HUDEP-2 (cell line): ENCODE measurements at regions not wholly inside any gene's neighbourhood (a gene's known extent, or its start where the extent isn't known, plus 50 kb on each side); places are given as distances from the start of the nearest gene placed in this dataset.
"Not testable (repeated sequence)": the region's sequence is repeated elsewhere in the genome, so short reads cannot be mapped to it uniquely, and the experiment has no call there.

Experiments
- DNase-seq, 76 experiments: peaks; one replicate each; lab custom pipeline; 2025; ENCODE audit not compliant: unreplicated experiment in 76 of 76; lab: John Stamatoyannopoulos, UW

DNA sequence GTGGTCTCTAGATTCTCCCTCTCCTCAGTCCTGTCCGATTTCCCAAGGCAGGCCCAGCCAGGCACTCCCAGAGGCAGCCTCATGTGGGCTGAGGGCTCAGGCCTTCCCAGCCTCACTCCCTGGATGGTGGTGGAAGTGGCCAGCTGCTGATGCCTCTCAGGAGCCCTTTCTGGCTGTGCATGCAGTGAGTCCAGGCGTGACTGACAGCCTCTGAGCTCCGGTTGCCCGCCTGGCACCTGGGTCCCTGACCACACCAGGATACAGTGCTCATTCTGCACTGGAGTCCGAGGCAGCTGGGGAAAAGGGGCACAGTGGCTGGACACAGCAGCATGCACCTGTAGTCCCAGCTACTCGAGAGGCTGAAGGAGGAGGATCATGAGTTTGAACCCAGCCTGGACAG lies 132.6 kb downstream of the CUL2 start:
- DNase-seq: no peak

DNA sequence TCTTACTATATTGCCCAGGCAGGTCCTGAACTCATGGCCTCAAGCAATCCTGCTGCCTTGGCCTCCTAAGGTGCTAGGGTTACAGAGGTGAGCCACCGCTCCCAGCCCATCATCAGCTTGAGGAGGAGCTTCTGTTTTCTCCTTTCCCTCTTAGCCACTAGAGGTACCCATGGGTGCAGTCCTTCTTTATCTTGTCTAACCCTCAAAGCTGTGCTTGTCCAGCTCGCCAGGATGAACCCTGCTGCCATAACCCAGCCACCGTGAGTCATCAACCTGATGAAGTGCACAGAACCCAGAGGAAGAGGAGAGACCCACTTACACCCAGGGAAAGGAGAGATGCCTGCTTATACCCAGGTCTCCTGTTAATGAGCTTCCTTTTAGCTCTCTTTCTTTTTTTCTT lies 133.4 kb downstream of the CUL2 start:
- peak in 1 of 76 experiments; percentile 18 for DNase-seq

DNA sequence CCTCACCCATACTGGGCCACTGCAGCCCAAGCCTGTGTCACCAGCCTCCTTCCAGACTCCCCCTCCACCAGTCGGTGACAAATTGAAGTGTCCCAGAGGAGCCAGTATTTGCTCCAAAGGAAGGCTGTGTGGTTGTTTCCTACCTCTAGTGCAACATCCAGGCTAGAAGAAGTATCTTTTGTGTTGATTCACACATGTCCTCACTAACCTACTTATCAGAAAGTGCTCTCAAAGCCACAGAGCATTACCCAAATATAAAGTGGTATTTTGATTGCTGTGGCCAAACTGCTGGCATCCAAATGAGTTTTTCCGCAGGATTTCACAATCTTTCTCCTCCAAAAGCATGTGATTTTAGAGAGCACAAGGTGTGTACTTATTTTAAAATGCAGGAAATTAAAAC lies 134.8 kb downstream of the CUL2 start:
- no peak for DNase-seq

DNA sequence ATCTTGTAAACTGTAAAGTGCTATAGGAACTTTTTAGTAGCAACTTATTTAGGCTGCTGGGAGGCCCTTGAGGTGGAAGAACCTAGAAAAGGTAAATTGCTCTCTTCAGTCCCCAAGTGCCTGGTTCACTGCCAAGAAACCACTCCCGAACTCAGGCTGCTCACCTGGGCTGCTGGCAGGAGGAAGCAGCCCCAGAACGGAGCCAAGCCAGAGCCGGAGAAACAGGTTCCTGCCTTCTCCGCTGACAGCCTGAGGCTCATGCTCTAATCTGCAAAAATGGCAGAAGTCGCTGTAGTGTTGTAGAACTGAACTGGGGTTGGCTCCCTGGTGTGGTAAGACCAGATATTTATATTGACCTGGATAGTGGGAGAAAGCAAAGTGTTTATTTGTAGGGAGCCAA lies 136.0 kb downstream of the CUL2 start:
- DNase-seq: no peak

DNA sequence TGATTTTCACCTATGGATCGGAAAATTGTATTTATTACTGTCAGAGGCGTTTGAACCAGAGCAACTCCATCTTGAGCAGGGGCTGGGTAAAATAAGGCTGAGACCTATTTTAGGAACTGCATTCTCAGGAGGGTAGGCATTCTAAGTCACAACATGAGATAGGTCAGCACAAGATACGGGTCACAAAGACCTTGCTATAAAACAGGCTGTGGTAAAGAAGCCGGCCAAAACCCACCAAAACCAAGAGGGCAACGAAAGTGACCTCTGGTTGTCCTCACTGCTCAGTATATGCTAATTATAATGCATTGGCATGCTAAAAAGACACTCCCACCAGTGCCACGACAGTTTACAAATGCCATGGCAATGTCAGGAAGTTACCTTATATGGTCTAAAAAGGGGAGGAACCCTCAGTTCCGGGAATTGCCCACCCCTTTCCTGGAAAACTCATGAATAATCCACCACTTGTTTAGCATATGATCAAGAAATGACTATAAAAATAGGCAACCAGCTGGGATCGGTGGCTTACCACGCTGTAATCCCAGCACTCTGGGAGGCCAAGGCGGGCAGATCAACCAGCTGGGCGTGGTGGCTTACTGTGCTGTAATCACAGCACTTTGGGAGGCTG lies 136.3 kb upstream of the PARD3 start:
- DNase-seq: not testable (repeated sequence)

DNA sequence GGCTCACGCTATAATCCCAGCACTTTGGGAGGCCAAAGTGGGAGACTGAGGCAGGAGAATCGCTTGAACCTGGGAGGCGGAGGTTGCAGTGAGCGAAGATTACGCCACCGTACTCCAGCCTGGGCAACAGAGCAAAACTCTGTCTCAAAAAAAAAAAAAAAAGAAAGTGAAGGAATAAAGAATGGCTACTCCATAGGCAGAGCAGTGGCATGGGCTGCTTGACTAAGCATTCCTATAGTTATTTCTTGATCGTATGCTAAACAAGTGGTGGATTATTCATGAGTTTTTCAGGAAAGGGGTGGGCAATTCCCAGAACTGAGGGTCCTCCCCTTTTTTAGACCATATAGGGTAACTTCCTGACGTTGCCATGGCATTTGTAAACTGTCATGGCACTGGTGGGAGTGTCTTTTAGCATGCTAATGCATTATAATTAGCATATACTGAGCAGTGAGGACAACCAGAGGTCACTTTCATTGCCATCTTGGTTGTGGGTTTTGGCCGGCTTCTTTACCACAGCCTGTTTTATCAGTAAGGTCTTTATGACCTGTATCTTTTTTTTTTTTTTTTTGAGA lies 130.9 kb upstream of the PARD3 start:
- not testable (repeated sequence) for DNase-seq

DNA sequence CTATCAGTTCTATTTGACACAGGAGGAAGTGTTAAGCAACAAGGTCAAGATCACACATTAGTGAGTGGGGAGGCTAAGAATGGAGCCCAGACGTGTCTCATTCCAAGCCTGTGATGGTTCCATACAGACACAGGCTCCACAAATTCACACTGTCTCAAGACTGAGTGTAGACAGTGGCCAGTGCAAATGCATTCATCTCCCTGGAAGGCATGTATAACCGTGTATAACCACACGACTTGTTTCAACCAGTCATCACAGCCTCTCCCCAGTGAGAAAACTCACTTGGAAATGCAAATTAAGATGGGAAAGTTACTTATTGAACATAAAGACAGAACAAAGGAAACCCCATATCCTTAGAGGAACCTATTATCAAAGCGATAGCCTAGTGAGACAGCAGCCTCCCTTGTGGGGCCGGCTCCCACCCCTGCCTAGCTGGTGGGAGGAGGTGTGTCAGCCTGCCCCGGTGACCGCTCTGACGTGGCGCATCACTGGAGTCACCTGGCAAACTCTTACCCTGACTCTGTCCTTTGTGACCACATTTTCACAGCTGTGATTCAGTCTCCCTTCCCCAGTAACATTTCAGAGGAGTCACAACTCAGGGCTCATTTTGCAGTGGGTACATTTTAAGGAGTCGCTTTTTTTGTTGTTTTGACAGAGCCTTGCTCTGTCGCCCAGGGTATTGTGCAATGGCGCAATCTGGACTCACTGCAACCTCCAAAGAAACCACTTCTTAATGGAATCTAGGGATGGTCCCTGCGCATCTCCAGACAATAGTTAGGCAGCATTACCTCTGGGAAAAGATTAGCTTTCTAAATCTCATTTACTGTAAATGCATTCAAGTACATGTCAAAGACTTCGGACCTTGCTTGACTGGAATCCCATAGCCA lies 126.6 kb upstream of the PARD3 start:
- no peak for DNase-seq

DNA sequence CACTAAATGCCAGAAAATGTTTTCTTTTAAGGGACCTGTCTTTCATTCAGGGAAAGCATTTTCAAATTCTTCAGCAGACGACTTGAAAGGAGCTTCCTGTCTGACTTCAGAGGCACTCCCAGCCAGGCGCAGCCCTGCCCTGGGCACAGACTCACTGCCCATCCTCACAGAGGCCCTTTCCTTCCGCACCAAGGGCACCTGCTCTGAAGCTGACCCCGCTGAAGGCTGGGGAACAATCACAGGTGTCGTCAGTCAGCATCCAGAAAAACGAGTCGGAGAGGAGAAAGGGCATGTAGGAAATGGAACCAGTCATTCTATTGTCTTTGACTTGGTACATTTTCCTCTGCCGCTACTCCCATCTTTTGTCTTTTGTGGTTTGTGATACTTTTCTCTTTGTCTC lies 125.3 kb upstream of the PARD3 start:
- DNase-seq: no peak

DNA sequence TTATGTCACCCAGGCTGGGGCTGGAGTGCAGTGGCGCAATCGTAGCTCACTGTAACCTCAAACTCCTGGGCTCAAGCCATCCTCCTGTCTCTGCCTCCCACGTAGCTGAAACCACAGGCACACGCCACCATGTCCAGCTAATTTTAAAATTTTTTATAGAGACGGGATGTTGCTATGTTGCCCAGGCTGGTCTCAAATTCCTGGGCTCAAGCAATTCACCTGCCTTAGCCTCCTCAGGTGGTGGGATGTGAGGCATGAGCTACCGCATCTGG lies 123.2 kb upstream of the PARD3 start:
- no peak for DNase-seq

DNA sequence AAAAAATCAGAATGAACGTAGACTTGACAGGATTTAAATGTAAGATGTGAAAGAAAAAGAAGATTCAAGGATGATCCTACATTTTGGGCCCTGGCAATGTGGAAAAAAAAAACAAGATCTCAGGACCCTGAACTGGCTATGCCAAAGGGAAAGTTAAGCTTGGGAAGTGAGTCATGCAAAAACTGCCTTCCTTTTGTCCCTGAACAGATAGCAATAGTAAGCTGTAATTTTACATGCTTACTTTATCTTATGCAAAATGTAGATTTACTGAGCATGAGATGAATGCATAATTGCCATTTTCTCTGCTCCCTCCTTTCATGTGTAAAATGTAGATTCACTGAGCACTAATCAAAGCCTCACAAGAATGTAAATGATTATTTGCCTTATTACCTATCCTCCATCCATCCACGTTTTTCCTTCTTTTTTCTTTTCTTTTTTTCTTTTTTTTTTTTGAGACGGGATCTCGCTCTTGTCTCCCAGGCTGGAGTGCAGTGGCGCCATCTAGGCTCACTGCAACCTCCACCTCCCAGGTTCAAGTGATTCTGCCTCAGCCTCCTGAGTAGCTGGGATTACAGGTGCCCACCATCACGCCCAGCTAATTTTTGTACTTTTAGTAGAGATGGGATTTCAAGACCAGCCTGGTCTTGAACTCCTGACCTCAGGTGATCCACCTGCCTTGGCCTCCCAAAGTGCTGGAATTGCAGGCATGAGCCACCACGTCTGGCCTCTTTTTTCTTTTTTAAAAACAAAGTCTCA lies 122.7 kb upstream of the PARD3 start:
- not testable (repeated sequence) for DNase-seq

DNA sequence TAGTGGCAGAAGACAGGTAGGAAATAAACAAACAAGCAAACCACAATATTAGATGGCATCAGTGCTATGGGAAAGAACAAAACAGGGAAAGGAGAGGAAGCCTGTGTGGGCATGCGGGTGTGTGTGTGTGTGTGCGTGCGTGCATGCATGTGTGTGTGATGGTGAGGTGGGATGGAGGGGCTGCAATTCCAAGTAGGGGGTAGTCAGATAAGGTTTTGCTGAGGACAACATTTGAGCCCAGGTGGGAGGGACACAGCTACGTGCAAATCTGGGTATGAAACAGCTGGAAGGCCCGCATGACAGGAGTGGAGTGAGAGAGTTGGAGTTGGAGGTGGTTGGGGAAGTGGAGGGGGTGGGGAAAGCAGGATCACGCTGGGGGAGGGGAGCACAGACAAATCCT lies 121.0 kb upstream of the PARD3 start:
- no peak for DNase-seq

DNA sequence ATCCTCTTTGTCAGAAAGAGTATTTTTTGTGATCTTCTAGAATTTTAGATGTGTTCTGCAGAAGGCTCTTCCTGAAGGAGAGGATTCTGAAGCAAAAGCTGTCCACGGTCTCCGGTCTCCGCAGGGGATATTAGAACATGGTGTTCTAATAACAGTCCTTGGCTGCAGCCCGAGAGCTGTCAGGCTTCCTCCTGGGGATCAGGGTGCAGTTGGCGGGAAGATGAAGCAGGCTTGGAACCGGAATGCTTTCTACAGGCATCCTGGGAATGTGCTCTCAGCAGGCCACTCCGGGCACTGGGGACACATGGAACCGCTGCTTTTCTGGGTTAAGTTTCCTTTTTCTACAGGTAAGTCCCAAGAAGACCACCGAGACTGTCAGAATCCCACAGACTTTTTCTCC lies 118.6 kb upstream of the PARD3 start:
- no peak for DNase-seq

DNA sequence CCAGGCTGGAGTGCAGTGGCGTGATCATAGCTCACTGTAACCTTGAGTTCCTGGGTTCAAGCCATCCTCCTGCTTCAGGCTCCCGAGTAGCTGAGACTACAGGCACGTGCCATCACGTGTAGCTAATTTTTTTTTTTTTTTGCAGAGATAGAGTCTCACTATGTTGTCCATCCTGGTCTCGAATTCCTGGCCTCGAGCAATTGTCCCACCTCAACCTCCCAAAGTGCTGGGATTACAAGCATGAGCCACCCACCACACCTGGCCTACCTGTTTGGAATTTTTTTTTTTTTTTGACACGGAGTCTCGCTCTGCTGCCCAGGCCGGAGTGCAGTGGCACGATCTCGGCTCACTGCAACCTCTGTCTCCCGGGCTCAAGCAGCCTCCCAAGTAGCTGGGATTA lies 117.1 kb upstream of the PARD3 start:
- no peak for DNase-seq

DNA sequence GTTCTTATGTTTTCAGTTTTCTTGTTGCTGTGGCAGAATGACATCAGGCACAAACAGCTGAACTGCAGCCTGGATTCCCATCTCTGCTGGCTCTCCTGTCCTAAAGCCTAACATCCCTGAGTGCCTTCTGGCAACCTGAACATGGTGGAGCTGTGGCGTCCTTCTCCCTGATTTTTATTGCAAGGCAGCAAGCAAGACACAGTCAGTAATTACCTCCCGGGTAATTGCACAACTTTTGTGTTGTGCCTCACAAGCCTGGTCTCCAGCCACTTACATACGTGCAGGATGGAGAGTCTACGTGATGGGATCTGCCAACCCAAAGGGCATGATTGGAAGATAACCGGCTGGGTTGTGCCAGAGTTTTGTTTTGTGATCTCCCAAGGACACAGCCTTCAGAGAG lies 116.1 kb upstream of the PARD3 start:
- DNase-seq: no peak

DNA sequence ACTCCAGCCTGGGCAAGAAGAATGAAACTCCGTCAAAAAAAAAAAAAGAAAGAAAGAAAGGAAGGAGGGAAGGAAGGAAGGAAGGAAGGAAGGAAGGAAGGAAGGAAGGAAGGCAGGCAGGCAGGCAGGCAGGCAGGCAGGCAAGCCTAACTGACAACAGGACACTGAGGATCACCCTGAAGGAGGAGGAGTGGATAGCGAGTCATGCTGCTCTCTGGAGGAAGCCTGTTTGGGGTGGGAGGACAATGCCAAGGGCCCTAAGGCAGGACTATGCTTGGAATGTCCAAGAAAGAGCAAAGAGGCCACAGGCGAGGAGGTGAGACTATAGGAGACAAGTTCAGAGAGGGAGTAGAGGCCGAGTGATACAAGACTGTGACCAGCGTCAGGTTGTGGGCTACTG lies 107.0 kb upstream of the PARD3 start:
- no peak for DNase-seq

DNA sequence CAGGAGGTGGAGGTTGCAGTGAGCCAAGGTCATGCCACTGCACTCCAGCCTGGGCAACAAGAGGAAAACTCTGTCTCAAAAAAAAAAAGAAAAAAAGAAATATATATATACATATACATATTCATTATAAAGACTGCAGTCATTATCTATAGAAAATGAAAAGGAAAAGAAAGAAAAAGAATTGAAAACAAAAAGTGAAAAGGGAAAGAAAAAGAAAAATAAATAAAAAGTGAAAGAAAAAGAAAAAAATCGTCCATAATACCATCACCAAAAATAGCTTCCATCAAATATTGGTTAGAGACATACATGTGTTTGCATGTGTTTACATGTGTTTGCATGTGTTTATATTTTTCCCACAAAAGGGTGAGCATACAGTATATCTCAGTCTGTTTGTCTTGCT lies 105.5 kb upstream of the PARD3 start:
- DNase-seq: no peak

DNA sequence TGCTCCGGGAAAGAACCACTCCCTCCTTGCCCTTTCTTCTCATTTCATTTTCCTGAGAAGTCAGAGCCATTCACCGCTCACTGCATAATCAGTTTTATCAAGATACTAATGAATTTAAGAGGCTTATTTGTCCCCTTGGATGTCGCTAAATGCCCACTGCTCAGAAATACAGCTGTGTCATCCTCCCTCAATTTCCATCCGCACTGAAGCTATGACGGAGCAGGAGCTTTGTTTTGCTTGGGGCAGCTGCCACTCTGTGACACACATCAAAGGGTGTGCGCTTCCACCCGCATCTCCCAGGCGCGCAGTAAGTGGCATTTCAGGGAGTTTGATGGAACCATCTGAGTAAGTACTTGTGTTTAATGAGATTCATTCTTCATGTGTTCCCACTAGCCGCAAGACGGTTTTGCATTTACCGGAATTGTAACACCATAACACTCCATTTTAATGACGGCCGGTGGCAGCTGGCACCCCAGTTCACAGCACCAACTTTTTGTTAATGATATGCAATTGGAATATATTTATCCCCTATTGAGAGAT lies 103.8 kb upstream of the PARD3 start:
- DNase-seq: no peak

DNA sequence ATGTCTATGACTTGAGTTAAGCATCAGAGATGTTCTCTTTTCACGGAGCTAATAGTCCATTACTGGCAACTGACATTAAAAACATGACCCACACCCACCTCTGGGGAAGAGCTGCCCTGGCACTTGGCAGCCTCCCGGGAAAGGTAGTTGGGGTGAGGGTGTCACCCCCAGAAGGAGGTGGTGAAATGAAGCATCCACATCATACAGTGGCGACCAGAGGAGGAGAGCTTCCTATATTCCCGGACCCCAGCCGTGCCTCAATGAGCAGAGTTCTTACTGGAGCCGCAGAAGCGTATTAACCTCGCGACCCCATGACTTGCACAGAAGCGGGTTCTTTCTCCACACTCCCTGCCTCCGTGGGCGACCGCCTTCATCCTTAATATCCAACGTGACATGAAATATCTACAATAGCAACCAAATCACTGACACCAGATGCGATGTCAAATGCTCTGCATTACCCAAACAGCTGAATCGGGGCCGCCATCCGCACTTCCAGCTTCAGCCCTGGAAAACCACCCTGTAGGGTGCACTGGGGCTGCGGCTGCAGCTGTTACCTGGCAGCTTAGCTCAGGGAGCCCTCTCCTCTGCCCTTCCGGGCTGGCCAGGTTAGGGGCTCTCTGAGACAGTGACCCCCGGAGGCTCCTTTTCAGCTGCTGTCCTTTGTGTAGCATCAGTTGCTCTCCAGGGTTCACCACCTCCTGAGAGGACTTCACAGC lies 103.1 kb upstream of the PARD3 start:
- no peak for DNase-seq

DNA sequence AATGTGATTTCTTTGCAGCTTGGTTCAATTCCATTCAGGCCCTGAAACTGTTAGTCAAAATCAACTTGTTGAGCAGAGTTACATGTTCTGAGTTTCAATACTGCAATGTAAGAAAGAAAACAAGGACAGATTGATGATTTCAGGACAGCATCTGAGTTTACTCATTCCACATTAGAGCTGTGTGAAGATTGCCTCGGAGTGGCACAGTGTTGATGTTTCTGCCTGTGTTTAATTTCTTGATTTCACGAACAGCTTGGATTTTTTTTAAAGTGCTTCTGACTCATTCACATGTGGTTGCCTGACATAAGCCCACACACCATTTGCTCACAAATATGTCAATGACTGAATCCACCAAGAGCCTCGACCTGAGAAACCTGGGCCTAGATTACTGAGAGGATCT lies 101.2 kb upstream of the PARD3 start:
- DNase-seq: no peak

DNA sequence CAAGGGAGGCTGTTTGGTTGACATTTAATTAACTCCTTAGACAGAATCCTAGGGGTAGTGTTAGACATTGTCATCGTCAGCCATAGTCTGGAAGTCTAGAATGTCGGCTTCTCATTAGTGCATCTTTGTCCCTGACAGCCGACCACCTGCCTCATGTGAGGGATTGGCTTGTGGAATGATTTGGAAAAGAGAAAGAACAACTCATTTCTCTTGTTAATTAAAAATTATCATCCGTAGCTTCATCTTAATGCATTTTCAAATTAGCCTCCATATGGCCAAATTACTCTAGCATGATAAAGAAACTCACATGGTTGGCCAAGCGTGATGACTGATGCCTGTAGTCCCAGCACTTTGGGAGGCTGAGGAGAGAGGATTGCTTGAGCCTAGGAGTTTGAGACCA lies 97.7 kb upstream of the PARD3 start:
- DNase-seq: no peak
